ENCODE measurements at regions not wholly inside any gene's neighbourhood (a gene's known extent, or its start where the extent isn't known, plus 50 kb on each side); places are given as distances from the start of the nearest gene placed in this dataset.

DNA sequence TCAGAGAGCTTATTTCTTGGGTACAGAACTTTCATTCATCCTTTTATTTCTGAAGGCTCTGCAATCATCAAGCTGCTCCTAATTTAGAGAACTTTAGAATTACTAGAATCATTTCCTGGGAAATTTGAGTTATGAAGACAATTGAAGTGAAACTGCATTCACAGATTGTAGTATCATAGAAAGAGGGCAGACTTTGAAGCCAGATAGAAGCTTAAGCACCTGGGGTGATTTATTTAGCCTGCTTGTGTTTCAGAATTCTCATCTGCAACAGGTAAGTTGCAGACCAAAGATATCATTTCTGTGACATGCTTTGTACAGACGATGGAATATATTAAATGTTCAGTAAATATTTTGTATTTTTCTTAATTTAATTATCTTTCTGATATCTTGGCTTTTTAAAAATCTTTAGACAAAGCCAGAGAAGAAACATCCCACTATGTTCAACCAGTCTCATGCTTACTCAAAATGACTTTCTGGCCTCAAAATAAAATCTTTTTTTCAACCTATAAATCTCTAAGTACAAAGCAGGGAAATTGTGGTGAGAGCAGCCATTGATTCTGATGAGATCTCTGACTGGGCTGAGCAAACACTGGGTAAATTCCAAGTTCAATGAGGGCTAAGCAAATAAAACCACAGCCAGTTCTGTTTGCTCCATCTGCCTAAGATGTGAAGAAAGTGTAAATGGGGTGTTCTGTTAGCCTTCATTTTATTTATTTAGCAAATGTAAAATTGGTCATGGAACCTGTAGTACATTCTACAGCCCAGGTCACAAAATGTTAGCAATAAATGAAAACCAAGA, 264.7 kb upstream of the CCNG1 start:
- Histone ChIP-seq H3K27me3 (no peaks in the 10 kb centered on the region), H3K4me3 (ENCODE audit: low read depth in 1 of 2, low read length in 1 of 2) (no peak overlapping the region), H3K4me1 (ENCODE audit: control insufficient read depth in 1 of 2, insufficient read depth in 1 of 2, low read depth in 1 of 2, low read length in 1 of 2) (no peaks in the 10 kb centered on the region), H3K27ac (no peak overlapping the region), H3K9me3 (no peaks in the 10 kb centered on the region), H3K36me3 (no peaks in the 10 kb centered on the region)
- TF ChIP-seq, protein P1, sequence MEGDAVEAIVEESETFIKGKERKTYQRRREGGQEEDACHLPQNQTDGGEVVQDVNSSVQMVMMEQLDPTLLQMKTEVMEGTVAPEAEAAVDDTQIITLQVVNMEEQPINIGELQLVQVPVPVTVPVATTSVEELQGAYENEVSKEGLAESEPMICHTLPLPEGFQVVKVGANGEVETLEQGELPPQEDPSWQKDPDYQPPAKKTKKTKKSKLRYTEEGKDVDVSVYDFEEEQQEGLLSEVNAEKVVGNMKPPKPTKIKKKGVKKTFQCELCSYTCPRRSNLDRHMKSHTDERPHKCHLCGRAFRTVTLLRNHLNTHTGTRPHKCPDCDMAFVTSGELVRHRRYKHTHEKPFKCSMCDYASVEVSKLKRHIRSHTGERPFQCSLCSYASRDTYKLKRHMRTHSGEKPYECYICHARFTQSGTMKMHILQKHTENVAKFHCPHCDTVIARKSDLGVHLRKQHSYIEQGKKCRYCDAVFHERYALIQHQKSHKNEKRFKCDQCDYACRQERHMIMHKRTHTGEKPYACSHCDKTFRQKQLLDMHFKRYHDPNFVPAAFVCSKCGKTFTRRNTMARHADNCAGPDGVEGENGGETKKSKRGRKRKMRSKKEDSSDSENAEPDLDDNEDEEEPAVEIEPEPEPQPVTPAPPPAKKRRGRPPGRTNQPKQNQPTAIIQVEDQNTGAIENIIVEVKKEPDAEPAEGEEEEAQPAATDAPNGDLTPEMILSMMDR (IDR thresholded peaks at IDR 0.05) = no peak

DNA sequence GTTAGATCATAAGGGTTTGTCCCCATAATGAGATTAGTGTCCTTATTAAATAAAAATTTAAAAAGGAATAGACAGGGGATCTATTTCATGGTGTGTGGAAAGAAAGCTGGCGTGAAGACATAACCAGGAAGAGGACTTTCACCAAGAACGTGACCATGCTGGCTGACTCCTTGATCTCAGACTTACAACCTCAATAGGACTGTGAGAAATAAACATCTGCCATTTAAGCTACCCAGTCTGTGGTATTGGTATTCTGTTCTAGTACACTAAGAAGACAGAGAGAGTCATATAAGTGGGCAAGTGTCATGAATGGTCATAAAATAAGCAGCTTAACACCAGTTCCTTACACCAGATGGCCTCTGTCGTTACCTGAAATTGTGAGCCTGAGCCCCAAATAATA, 259.4 kb upstream of the CCNG1 start:
- no peak overlapping the region for H3K27ac ChIP-seq
- H3K4me1 ChIP-seq (ENCODE audit: control insufficient read depth in 1 of 2, insufficient read depth in 1 of 2, low read depth in 1 of 2, low read length in 1 of 2) = no peaks in the 10 kb centered on the region
- no peaks in the 10 kb centered on the region for H3K36me3 ChIP-seq
- H3K27me3 ChIP-seq = no peaks in the 10 kb centered on the region
- H3K4me3 ChIP-seq (ENCODE audit: low read depth in 1 of 2, low read length in 1 of 2) = no peak overlapping the region
- no peaks in the 10 kb centered on the region for H3K9me3 ChIP-seq
- TF ChIP-seq, protein P1 (IDR thresholded peaks at IDR 0.05) = no peak

DNA sequence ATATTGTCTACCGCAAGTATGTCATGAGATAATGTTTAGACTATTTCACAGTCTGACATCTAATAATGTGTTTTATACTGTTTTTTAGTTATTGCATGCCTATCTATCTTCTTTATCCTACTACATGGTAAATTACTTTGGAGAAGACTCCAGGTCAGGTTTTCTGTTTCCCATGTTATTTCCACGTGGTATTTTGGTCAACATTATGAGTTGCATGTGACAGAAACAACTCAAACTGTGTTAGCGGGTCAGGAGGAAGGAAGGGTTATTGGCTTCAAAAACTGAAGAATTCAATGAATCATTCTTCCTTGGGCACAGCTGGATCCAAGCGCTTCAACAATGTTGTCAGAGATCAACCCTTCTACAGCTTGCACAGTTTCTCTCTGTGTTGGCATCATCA, 252.1 kb upstream of the CCNG1 start:
- Histone ChIP-seq H3K27ac (no peak overlapping the region), H3K36me3 (no peaks in the 10 kb centered on the region), H3K27me3 (no peaks in the 10 kb centered on the region), H3K4me3 (ENCODE audit: low read depth in 1 of 2, low read length in 1 of 2) (no peak overlapping the region), H3K9me3 (no peaks in the 10 kb centered on the region), H3K4me1 (ENCODE audit: control insufficient read depth in 1 of 2, insufficient read depth in 1 of 2, low read depth in 1 of 2, low read length in 1 of 2) (no peaks in the 10 kb centered on the region)
- TF ChIP-seq, protein P1 (IDR thresholded peaks at IDR 0.05) = no peak

DNA sequence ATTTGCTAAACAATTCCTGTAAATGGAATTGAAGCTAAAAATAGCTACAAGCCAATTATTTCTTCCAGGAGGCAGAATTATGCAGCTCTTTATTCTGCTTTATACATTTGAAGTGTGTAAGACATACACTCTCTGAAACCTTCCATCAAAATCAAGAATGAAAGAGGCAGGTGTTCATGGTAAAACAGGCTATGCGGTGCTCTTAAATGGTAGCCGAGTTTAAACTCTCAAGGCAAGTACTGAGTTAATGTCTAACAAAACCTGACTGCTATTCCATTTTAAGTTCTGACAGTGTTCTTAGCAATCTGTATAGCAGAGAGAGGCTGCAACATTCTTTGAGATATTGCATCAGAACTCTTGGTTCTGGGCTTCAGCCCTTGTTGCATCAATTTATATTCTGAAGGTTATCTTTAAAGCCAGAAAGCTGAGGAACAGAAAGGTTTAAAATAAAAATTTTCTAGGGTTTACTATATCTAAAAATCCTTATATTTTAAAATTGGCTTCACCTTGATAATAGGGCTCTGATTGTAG, 248.3 kb upstream of the CCNG1 start:
- Histone ChIP-seq H3K4me1 (ENCODE audit: control insufficient read depth in 1 of 2, insufficient read depth in 1 of 2, low read depth in 1 of 2, low read length in 1 of 2) (no peaks in the 10 kb centered on the region), H3K27ac (no peak overlapping the region), H3K27me3 (no peaks in the 10 kb centered on the region), H3K36me3 (no peaks in the 10 kb centered on the region), H3K9me3 (no peaks in the 10 kb centered on the region), H3K4me3 (ENCODE audit: low read depth in 1 of 2, low read length in 1 of 2) (no peak overlapping the region)
- TF ChIP-seq, protein P1 (IDR thresholded peaks at IDR 0.05) = no peak

DNA sequence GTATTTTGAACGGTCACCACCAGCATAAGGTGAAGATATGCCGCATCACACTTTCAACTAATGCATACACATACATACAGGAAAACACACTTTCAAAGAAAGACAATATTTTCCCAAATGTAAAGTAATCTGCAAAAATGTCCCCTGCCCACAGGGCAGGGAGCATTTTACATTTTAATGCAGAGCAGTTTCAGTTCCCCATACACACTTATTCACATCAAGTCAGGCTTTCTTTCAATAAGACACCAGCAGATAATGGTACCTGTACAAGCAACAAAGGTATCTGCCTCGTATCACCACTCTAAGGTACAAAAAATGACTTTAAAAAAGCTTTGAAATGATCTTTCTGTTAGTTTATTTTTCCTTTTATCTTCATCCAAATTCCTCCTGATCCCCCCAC, 247.1 kb upstream of the CCNG1 start:
- Histone ChIP-seq H3K27me3 (no peaks in the 10 kb centered on the region), H3K9me3 (no peaks in the 10 kb centered on the region), H3K36me3 (no peaks in the 10 kb centered on the region), H3K4me1 (ENCODE audit: control insufficient read depth in 1 of 2, insufficient read depth in 1 of 2, low read depth in 1 of 2, low read length in 1 of 2) (no peaks in the 10 kb centered on the region), H3K4me3 (ENCODE audit: low read depth in 1 of 2, low read length in 1 of 2) (no peak overlapping the region), H3K27ac (no peak overlapping the region)
- TF ChIP-seq, protein P1 (IDR thresholded peaks at IDR 0.05) = no peak

Data from neutrophil (primary cell).